Keratinocyte (primary cell): ENCODE measurements at regions not wholly inside any gene's neighbourhood (a gene's known extent, or its start where the extent isn't known, plus 50 kb on each side); places are given as distances from the start of the nearest gene placed in this dataset.

Experiments
- EZH2 ChIP-seq: IDR thresholded peaks from one replicate; pipeline ENCODE4 v1.6.1; 2012; ENCODE audit warnings: inconsistent platforms, mild to moderate bottlenecking, low read length, moderate library complexity
- TF ChIP-seq, protein P1 (sequence below), 3 experiments: IDR thresholded peaks in 1 of 3; conservative IDR thresholded peaks in 1 of 3; optimal IDR thresholded peaks in 1 of 3; 2 replicates in 2 of 3; 3 replicates in 1 of 3; pipeline versions ENCODE3 to v1.5.1; 2011; ENCODE audit warnings: low read length in 3 of 3, mild to moderate bottlenecking in 3 of 3, moderate library complexity in 2 of 3, control low read depth in 1 of 3, inconsistent platforms in 1 of 3; ENCODE audit not compliant: insufficient read depth in 2 of 3; ENCODE audit errors: extremely low read depth in 1 of 3

DNA sequence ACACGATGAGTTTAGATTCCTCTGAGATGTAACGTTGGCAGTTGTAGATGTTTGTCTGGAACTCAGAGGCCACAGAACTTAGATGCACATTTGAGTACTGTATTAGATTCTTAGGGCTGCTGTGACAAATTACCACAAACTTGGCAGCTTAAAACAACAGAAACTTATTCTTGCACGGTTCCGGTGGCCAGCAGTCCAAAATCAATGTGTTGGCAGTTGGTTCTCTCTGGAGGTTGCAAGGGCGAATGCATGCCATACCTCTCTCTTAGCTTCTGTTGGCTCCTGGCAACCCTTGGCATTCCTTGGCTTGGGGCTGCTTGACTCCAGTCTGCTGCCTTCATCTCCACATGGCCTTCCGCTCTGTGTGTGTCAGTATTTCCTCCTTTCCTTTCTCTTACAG lies 118.9 kb downstream of the C12orf75 start:
- TF ChIP-seq, protein P1, sequence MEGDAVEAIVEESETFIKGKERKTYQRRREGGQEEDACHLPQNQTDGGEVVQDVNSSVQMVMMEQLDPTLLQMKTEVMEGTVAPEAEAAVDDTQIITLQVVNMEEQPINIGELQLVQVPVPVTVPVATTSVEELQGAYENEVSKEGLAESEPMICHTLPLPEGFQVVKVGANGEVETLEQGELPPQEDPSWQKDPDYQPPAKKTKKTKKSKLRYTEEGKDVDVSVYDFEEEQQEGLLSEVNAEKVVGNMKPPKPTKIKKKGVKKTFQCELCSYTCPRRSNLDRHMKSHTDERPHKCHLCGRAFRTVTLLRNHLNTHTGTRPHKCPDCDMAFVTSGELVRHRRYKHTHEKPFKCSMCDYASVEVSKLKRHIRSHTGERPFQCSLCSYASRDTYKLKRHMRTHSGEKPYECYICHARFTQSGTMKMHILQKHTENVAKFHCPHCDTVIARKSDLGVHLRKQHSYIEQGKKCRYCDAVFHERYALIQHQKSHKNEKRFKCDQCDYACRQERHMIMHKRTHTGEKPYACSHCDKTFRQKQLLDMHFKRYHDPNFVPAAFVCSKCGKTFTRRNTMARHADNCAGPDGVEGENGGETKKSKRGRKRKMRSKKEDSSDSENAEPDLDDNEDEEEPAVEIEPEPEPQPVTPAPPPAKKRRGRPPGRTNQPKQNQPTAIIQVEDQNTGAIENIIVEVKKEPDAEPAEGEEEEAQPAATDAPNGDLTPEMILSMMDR (optimal IDR thresholded peaks at IDR 0.05 in 1 of 3, IDR thresholded peaks at IDR 0.05 in 1 of 3, conservative IDR thresholded peaks at IDR 0.05 in 1 of 3; ENCODE audit: extremely low read depth in 1 of 3, insufficient read depth in 2 of 3, low read length in 3 of 3): no peak
- TF ChIP-seq EZH2: no peak
